GM12878 (cell line): ENCODE measurements at regions not wholly inside any gene's neighbourhood (a gene's known extent, or its start where the extent isn't known, plus 50 kb on each side); places are given as distances from the start of the nearest gene placed in this dataset.

ENCODE experiments used
- FOS ChIP-seq: IDR thresholded peaks from 3 replicates; pipeline ENCODE4 v1.6.1; 2011; ENCODE audit warnings: borderline replicate concordance; ENCODE audit not compliant: insufficient read length; ENCODE audit errors: extremely low read depth
- FOXM1 ChIP-seq: IDR thresholded peaks from 2 replicates; pipeline ENCODE4 v1.6.1; 2012; ENCODE audit warnings: low read depth, mild to moderate bottlenecking, inconsistent platforms, low read length, moderate library complexity
- HCFC1 ChIP-seq: fragments of 150-350 bp; IDR thresholded peaks from 2 replicates; pipeline ENCODE4 v1.6.1; 2014; ENCODE audit warnings: low read length
- IKZF1 ChIP-seq: fragments of 450-650 bp; conservative IDR thresholded peaks from 2 replicates; pipeline ENCODE4 v1.6.1; 2017; ENCODE audit warnings: antibody characterized with exemption, mild to moderate bottlenecking
- KAT2A ChIP-seq: conservative IDR thresholded peaks from 2 replicates; pipeline ENCODE4 v1.6.1; 2011; ENCODE audit warnings: low read depth, low read length; ENCODE audit not compliant: control insufficient read depth
- TF ChIP-seq, protein P1 (sequence below): IDR thresholded peaks from 2 replicates; pipeline ENCODE4 v1.6.1; 2012; ENCODE audit warnings: low read length, inconsistent platforms
- TF ChIP-seq, protein P2 (sequence below): IDR thresholded peaks from 2 replicates; pipeline ENCODE4 v1.6.1; 2011; ENCODE audit warnings: borderline replicate concordance, low read depth, mild to moderate bottlenecking, moderate library complexity, low read length; ENCODE audit not compliant: insufficient read depth, poor library complexity, severe bottlenecking
- TF ChIP-seq, protein P3 (sequence below): fragments of 450-650 bp; IDR thresholded peaks from 2 replicates; pipeline ENCODE4 v1.6.1; 2017; ENCODE audit warnings: mild to moderate bottlenecking, moderate library complexity
- TF ChIP-seq, protein P4 (sequence below): fragments of 450-650 bp; IDR thresholded peaks from 2 replicates; pipeline ENCODE4 v1.6.1; 2016; ENCODE audit warnings: mild to moderate bottlenecking, moderate library complexity, borderline replicate concordance

DNA sequence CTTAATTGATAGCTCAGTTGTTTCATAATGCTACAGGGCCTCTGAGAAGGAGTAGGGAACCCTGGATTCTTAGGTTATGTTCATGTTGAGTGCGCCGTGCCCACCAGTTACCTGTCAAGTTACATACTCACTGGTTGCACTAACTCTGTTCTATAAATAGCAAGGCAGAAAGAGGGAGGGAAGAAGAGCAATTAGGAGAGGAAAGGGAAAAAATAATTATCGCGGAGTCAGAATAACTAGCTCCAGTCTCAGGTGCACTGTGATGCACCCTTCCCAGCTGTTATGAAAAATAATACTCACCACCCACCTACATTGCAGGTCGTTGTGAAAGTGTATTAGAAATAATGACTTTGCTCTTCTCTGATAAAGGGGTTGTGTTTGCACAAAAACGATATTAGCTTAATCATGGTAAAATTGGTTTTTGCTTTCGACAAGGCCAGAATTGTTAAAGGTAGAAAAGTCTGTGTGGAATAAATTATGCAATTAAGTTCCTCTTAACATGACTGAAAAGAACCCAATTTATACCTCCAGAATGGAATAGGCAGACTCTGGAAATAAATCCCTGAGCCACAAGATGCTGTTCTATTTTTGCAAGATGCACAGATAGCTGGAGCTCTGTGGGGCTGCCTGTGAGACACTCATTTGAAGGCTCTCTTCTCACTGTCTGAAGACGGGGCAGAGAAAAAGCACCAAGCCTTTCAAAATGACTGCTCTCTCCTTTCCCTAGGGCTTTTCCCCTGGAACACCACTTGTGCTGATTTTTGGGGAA lies 137.6 kb upstream of the PITRM1 start (continued):
- TF ChIP-seq, protein P1, sequence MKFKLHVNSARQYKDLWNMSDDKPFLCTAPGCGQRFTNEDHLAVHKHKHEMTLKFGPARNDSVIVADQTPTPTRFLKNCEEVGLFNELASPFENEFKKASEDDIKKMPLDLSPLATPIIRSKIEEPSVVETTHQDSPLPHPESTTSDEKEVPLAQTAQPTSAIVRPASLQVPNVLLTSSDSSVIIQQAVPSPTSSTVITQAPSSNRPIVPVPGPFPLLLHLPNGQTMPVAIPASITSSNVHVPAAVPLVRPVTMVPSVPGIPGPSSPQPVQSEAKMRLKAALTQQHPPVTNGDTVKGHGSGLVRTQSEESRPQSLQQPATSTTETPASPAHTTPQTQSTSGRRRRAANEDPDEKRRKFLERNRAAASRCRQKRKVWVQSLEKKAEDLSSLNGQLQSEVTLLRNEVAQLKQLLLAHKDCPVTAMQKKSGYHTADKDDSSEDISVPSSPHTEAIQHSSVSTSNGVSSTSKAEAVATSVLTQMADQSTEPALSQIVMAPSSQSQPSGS: no peak
- TF ChIP-seq, protein P2, sequence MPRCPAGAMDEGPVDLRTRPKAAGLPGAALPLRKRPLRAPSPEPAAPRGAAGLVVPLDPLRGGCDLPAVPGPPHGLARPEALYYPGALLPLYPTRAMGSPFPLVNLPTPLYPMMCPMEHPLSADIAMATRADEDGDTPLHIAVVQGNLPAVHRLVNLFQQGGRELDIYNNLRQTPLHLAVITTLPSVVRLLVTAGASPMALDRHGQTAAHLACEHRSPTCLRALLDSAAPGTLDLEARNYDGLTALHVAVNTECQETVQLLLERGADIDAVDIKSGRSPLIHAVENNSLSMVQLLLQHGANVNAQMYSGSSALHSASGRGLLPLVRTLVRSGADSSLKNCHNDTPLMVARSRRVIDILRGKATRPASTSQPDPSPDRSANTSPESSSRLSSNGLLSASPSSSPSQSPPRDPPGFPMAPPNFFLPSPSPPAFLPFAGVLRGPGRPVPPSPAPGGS: no peak
- TF ChIP-seq HCFC1 (no peak), IKZF1 (no peak), KAT2A (no peak), FOXM1 (no peak), FOS (no peak)
- TF ChIP-seq, protein P3, sequence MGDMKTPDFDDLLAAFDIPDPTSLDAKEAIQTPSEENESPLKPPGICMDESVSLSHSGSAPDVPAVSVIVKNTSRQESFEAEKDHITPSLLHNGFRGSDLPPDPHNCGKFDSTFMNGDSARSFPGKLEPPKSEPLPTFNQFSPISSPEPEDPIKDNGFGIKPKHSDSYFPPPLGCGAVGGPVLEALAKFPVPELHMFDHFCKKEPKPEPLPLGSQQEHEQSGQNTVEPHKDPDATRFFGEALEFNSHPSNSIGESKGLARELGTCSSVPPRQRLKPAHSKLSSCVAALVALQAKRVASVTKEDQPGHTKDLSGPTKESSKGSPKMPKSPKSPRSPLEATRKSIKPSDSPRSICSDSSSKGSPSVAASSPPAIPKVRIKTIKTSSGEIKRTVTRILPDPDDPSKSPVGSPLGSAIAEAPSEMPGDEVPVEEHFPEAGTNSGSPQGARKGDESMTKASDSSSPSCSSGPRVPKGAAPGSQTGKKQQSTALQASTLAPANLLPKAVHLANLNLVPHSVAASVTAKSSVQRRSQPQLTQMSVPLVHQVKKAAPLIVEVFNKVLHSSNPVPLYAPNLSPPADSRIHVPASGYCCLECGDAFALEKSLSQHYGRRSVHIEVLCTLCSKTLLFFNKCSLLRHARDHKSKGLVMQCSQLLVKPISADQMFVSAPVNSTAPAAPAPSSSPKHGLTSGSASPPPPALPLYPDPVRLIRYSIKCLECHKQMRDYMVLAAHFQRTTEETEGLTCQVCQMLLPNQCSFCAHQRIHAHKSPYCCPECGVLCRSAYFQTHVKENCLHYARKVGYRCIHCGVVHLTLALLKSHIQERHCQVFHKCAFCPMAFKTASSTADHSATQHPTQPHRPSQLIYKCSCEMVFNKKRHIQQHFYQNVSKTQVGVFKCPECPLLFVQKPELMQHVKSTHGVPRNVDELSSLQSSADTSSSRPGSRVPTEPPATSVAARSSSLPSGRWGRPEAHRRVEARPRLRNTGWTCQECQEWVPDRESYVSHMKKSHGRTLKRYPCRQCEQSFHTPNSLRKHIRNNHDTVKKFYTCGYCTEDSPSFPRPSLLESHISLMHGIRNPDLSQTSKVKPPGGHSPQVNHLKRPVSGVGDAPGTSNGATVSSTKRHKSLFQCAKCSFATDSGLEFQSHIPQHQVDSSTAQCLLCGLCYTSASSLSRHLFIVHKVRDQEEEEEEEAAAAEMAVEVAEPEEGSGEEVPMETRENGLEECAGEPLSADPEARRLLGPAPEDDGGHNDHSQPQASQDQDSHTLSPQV: no peak
- TF ChIP-seq, protein P4, sequence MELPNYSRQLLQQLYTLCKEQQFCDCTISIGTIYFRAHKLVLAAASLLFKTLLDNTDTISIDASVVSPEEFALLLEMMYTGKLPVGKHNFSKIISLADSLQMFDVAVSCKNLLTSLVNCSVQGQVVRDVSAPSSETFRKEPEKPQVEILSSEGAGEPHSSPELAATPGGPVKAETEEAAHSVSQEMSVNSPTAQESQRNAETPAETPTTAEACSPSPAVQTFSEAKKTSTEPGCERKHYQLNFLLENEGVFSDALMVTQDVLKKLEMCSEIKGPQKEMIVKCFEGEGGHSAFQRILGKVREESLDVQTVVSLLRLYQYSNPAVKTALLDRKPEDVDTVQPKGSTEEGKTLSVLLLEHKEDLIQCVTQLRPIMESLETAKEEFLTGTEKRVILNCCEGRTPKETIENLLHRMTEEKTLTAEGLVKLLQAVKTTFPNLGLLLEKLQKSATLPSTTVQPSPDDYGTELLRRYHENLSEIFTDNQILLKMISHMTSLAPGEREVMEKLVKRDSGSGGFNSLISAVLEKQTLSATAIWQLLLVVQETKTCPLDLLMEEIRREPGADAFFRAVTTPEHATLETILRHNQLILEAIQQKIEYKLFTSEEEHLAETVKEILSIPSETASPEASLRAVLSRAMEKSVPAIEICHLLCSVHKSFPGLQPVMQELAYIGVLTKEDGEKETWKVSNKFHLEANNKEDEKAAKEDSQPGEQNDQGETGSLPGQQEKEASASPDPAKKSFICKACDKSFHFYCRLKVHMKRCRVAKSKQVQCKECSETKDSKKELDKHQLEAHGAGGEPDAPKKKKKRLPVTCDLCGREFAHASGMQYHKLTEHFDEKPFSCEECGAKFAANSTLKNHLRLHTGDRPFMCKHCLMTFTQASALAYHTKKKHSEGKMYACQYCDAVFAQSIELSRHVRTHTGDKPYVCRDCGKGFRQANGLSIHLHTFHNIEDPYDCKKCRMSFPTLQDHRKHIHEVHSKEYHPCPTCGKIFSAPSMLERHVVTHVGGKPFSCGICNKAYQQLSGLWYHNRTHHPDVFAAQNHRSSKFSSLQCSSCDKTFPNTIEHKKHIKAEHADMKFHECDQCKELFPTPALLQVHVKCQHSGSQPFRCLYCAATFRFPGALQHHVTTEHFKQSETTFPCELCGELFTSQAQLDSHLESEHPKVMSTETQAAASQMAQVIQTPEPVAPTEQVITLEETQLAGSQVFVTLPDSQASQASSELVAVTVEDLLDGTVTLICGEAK: no peak
- TF ChIP-seq, all 136 proteins: peak for 0
